Mesenchymal stem cell (in vitro differentiated cells and primary cell): ENCODE measurements at regions not wholly inside any gene's neighbourhood (a gene's known extent, or its start where the extent isn't known, plus 50 kb on each side); places are given as distances from the start of the nearest gene placed in this dataset.
A peak's percentile ranks its signal among the peaks of the same experiment; 100 is the strongest.
"Not testable (repeated sequence)": the region's sequence is repeated elsewhere in the genome, so short reads cannot be mapped to it uniquely, and the experiment has no call there.

Experiments used
- DNase-seq: peaks from one replicate; pipeline ENCODE4 v3.0.0-alpha.2; 2013
- H2AFZ ChIP-seq: one replicate; pipeline ENCODE4 v1.6.1; 2013; ENCODE audit warnings: low read depth, mild to moderate bottlenecking, control low read depth, inconsistent platforms, low read length, moderate library complexity
- H2AK5ac ChIP-seq: 2 replicates; pipeline ENCODE4 v1.6.1; 2013; ENCODE audit warnings: low read length, moderate library complexity, mild to moderate bottlenecking, inconsistent platforms; ENCODE audit not compliant: severe bottlenecking
- H2BK120ac ChIP-seq: one replicate; pipeline ENCODE4 v1.6.1; 2013; ENCODE audit warnings: low read depth, mild to moderate bottlenecking, inconsistent platforms, low read length, moderate library complexity
- H2BK12ac ChIP-seq, 2 experiments: one replicate each; pipeline ENCODE4 v1.6.1; 2013; ENCODE audit warnings: inconsistent platforms in 2 of 2, low read length in 2 of 2, mild to moderate bottlenecking in 2 of 2, moderate library complexity in 2 of 2, control low read depth in 1 of 2
- H2BK15ac ChIP-seq: one replicate; pipeline ENCODE4 v1.6.1; 2013; ENCODE audit warnings: mild to moderate bottlenecking, low read depth, inconsistent platforms; ENCODE audit not compliant: poor library complexity, severe bottlenecking
- H2BK5ac ChIP-seq: 2 replicates; pipeline ENCODE4 v1.6.1; 2013; ENCODE audit warnings: low read depth, mild to moderate bottlenecking, low read length, control low read depth, inconsistent platforms; ENCODE audit not compliant: poor library complexity, severe bottlenecking
- H3K14ac ChIP-seq, 2 experiments: one replicate each; pipeline ENCODE4 v1.6.1; 2013; ENCODE audit warnings: inconsistent platforms in 2 of 2, low read length in 2 of 2, control low read depth in 1 of 2, mild to moderate bottlenecking in 1 of 2, moderate library complexity in 1 of 2
- H3K18ac ChIP-seq, 2 experiments: one replicate each; pipeline ENCODE4 v1.6.1; 2013; ENCODE audit warnings: inconsistent platforms in 2 of 2, low read length in 2 of 2, control low read depth in 1 of 2, low read depth in 1 of 2, mild to moderate bottlenecking in 1 of 2
- H3K23ac ChIP-seq, 2 experiments: one replicate each; pipeline ENCODE4 v1.6.1; 2013; ENCODE audit warnings: inconsistent platforms in 2 of 2, low read length in 2 of 2, mild to moderate bottlenecking in 2 of 2, moderate library complexity in 2 of 2, control low read depth in 1 of 2
- H3K27ac ChIP-seq: 2 replicates; pipeline ENCODE4 v1.5.1; 2013; ENCODE audit warnings: mild to moderate bottlenecking, moderate library complexity, low read length, control low read depth, inconsistent platforms; ENCODE audit not compliant: poor library complexity, severe bottlenecking
- H3K27me3 ChIP-seq, 2 experiments: 2 replicates each; pipeline versions ENCODE4 v1.6.1 to v1.7.0; 2013; ENCODE audit warnings: low read length in 2 of 2, mild to moderate bottlenecking in 2 of 2, moderate library complexity in 2 of 2, control low read depth in 1 of 2, inconsistent platforms in 1 of 2; ENCODE audit not compliant: control insufficient read depth in 1 of 2, insufficient read depth in 1 of 2
- H3K36me3 ChIP-seq, 2 experiments: 2 replicates each; pipeline versions ENCODE4 v1.6.1 to v1.7.0; 2013; ENCODE audit warnings: low read length in 2 of 2, control low read depth in 1 of 2, inconsistent platforms in 1 of 2, low read depth in 1 of 2, mild to moderate bottlenecking in 1 of 2; ENCODE audit not compliant: insufficient read depth in 2 of 2, control insufficient read depth in 1 of 2
- H3K4ac ChIP-seq, 2 experiments: one replicate each; pipeline ENCODE4 v1.6.1; 2013; ENCODE audit warnings: inconsistent platforms in 2 of 2, low read length in 2 of 2, mild to moderate bottlenecking in 2 of 2, moderate library complexity in 2 of 2, control low read depth in 1 of 2, low read depth in 1 of 2
- H3K4me1 ChIP-seq: 2 replicates; pipeline ENCODE4 v1.6.1; 2013; ENCODE audit warnings: low read depth, low read length, control low read depth; ENCODE audit not compliant: control insufficient read depth, insufficient read depth
- H3K4me2 ChIP-seq: 2 replicates; pipeline ENCODE4 v1.6.1; 2013; ENCODE audit warnings: low read length, mild to moderate bottlenecking, inconsistent platforms; ENCODE audit not compliant: poor library complexity, severe bottlenecking
- H3K4me3 ChIP-seq, 2 experiments: 2 replicates each; pipeline versions ENCODE4 v1.5.1 to v1.7.0; 2013; ENCODE audit warnings: low read length in 2 of 2, mild to moderate bottlenecking in 2 of 2, control low read depth in 1 of 2, low read depth in 1 of 2; ENCODE audit not compliant: insufficient read depth in 1 of 2
- H3K79me1 ChIP-seq: replicated peaks from 2 replicates; pipeline ENCODE4 v1.6.1; 2013; ENCODE audit warnings: mild to moderate bottlenecking, control low read depth, low read length, inconsistent platforms; ENCODE audit not compliant: poor library complexity, severe bottlenecking
- H3K9ac ChIP-seq: 2 replicates; pipeline ENCODE4 v1.7.0; 2013; ENCODE audit warnings: mild to moderate bottlenecking, low read length, moderate library complexity
- H3K9me3 ChIP-seq: 2 replicates; pipeline ENCODE4 v1.7.0; 2013; ENCODE audit warnings: mild to moderate bottlenecking, low read length; ENCODE audit not compliant: control insufficient read depth
- H4K8ac ChIP-seq: one replicate; pipeline ENCODE4 v1.6.1; 2013; ENCODE audit warnings: inconsistent platforms, mild to moderate bottlenecking, low read length, moderate library complexity
- H4K91ac ChIP-seq: one replicate; pipeline ENCODE4 v1.6.1; 2013; ENCODE audit warnings: mild to moderate bottlenecking, low read length, inconsistent platforms
- WGBS: methylation state at CpG from one replicate; pipeline ENCODE4 v1.1.7; 2013; ENCODE audit warnings: mixed read lengths; 5-methylcytosine and 5-hydroxymethylcytosine counted together

- WGBS: 98% methylated on average over 2 of the region's 2 CpGs
- no peak overlapping the region for H3K4me2 ChIP-seq
- no peak overlapping the region for H3K4ac ChIP-seq
- no peak overlapping the region for H3K4me3 ChIP-seq
- no peak overlapping the region for H4K91ac ChIP-seq
- H2BK12ac ChIP-seq: no peak overlapping the region
- H3K23ac ChIP-seq: no peak overlapping the region
- H2BK15ac ChIP-seq: no peak overlapping the region
- H3K9ac ChIP-seq: no peak overlapping the region
- no peak overlapping the region for H2AK5ac ChIP-seq
- no peaks in the 10 kb centered on the region for H3K36me3 ChIP-seq
- H3K4me1 ChIP-seq: peaks cover 2% of the 10 kb centered on the region
- H2AFZ ChIP-seq: no peak overlapping the region
- no peak overlapping the region for H2BK5ac ChIP-seq
- no peak overlapping the region for H3K27ac ChIP-seq
- H3K18ac ChIP-seq: no peak overlapping the region
- H3K14ac ChIP-seq: no peak overlapping the region
- no peaks in the 10 kb centered on the region for H3K27me3 ChIP-seq
- no peaks in the 10 kb centered on the region for H3K9me3 ChIP-seq
- H4K8ac ChIP-seq: no peak overlapping the region
- DNase-seq: no peak
- no peak overlapping the region for H2BK120ac ChIP-seq
- no peaks in the 10 kb centered on the region for H3K79me1 ChIP-seq
Measured at GRCh38 chr14:59026081-59026480, 162.4 kb upstream of the DAAM1 start.

- H3K23ac ChIP-seq, H2AFZ ChIP-seq, H3K4me1 ChIP-seq, H3K18ac ChIP-seq, H3K4ac ChIP-seq, H2AK5ac ChIP-seq, H2BK120ac ChIP-seq, H3K27ac ChIP-seq, H3K27me3 ChIP-seq, H3K4me2 ChIP-seq, H2BK15ac ChIP-seq, H3K79me1 ChIP-seq, H2BK12ac ChIP-seq, H3K36me3 ChIP-seq, H2BK5ac ChIP-seq, H3K9ac ChIP-seq, H3K4me3 ChIP-seq, H4K91ac ChIP-seq, H3K14ac ChIP-seq, H3K9me3 ChIP-seq, H4K8ac ChIP-seq, DNase-seq: not testable (repeated sequence)
- 100% methylated on average over 1 of the region's 1 CpG for WGBS
Measured at GRCh38 chr14:59026640-59027039, 161.8 kb upstream of the DAAM1 start.

GRCh38 chr14:59028476-59029202, 159.8 kb upstream of the DAAM1 start:
- Histone ChIP-seq H2AFZ (no peak overlapping the region), H4K8ac (no peak overlapping the region), H2BK15ac (no peak overlapping the region), H2AK5ac (no peak overlapping the region), H3K36me3 (no peaks in the 10 kb centered on the region), H2BK12ac (no peak overlapping the region), H3K14ac (no peak overlapping the region), H3K27ac (peak overlapping the region; percentile 93), H3K23ac (no peak overlapping the region), H3K18ac (no peak overlapping the region), H3K4me2 (no peak overlapping the region), H3K79me1 (no peaks in the 10 kb centered on the region), H3K9ac (peak overlapping the region; percentile 28), H3K4me1 (peaks cover 2% of the 10 kb centered on the region), H2BK120ac (no peak overlapping the region), H3K4me3 (no peak overlapping the region), H4K91ac (no peak overlapping the region), H3K4ac (no peak overlapping the region), H2BK5ac (peak overlapping the region; percentile 88), H3K27me3 (no peaks in the 10 kb centered on the region), H3K9me3 (no peaks in the 10 kb centered on the region)
- DNase-seq: peak; percentile 95
- whole genome bisulfite sequencing: 0% methylated on average over 2 of the region's 5 CpGs

- Histone ChIP-seq H3K14ac (no peak overlapping the region), H4K91ac (no peak overlapping the region), H3K27ac (peak overlapping the region; percentile 5), H3K36me3 (no peaks in the 10 kb centered on the region), H2BK120ac (no peak overlapping the region), H4K8ac (no peak overlapping the region), H3K23ac (no peak overlapping the region), H3K18ac (no peak overlapping the region), H3K4me3 (no peak overlapping the region), H2BK15ac (no peak overlapping the region), H2AFZ (no peak overlapping the region), H3K4me2 (no peak overlapping the region), H3K4me1 (peaks cover 2% of the 10 kb centered on the region), H2BK5ac (no peak overlapping the region), H3K27me3 (no peaks in the 10 kb centered on the region), H3K79me1 (no peaks in the 10 kb centered on the region), H2AK5ac (no peak overlapping the region), H3K9ac (no peak overlapping the region), H2BK12ac (no peak overlapping the region), H3K4ac (no peak overlapping the region), H3K9me3 (no peaks in the 10 kb centered on the region)
- no peak for DNase-seq
Measured at GRCh38 chr14:59032826-59033225, 155.6 kb upstream of the DAAM1 start.
